ENCODE measurements at regions not wholly inside any gene's neighbourhood (a gene's known extent, or its start where the extent isn't known, plus 50 kb on each side); places are given as distances from the start of the nearest gene placed in this dataset.

- Histone ChIP-seq H3K27ac (ENCODE audit: extremely low read length, insufficient read depth, low read length) (no peak overlapping the region), H3K4me2 (ENCODE audit: low read depth, low read length) (no peak overlapping the region), H3K4me1 (ENCODE audit: insufficient read depth, low read length) (no peaks in the 10 kb centered on the region), H3K9me3 (ENCODE audit: low read length) (no peaks in the 10 kb centered on the region), H4K20me1 (ENCODE audit: insufficient read depth, low read length) (no peaks in the 10 kb centered on the region), H3K36me3 (replicated peaks in 1 of 2; ENCODE audit: control insufficient read depth in 1 of 2, insufficient read depth in 2 of 2, low read length in 2 of 2) (no peaks in the 10 kb centered on the region), H3K79me2 (ENCODE audit: insufficient read depth, low read length) (no peaks in the 10 kb centered on the region), H3K27me3 (ENCODE audit: control insufficient read depth in 1 of 2, insufficient read depth in 2 of 2, low read length in 2 of 2) (no peaks in the 10 kb centered on the region), H3K4me3 (replicated peaks in 1 of 3; ENCODE audit: insufficient read depth in 1 of 3, low read depth in 2 of 3, low read length in 3 of 3) (no peak overlapping the region), H3K9ac (ENCODE audit: insufficient read depth, low read depth, low read length) (no peak overlapping the region), H2AFZ (ENCODE audit: low read length) (no peak overlapping the region)
- in situ Hi-C loops (cut with HindIII; ENCODE audit: extremely low pct_ligation_motif_present, low pct_unique_long_range_greater_than_20kb), result no loop called here
- BruUV-seq (replicated peaks), result no TSS peak
- intact Hi-C loops (cut with micrococcal nuclease; ENCODE audit: unreplicated experiment), result loop anchor here (10.0 kb wide), 1 partner anchor 435 kb away; no protein-coding TSS in a partner anchor
- ATAC-seq (no peak), FAIRE-seq (no peak), DNase-seq (ENCODE audit: low spot score) (no peak)
- POLR2A ChIA-PET, result no interaction called here
- TF ChIP-seq HNRNPK (IDR thresholded peaks at IDR 0.05; ENCODE audit: low read depth, low read length, poor library complexity, severe bottlenecking) (peak; percentile 96), USF2 (IDR thresholded peaks at IDR 0.05; ENCODE audit: low read depth, low read length) (no peak), USF2 (CRISPR knock-in tag; IDR thresholded peaks at IDR 0.05; ENCODE audit: borderline replicate concordance) (no peak), TRIM22 (IDR thresholded peaks at IDR 0.05) (no peak), PCBP1 (IDR thresholded peaks at IDR 0.05; ENCODE audit: borderline replicate concordance, low read depth, low read length) (0 out of 2 replicates have a peak, but pooled peaks have one; percentile 48)
- CTCF ChIA-PET (ENCODE audit: low intra/inter-chr PET ratio, low total read pairs), result no interaction called here
- 15% methylated on average over 3 of the region's 3 CpGs for WGBS (ENCODE audit: low lambda C conversion rate)
Measured at GRCh38 chr3:5739299-5739935, 551.9 kb downstream of the EDEM1 start.
